GM23248 (cell line): ENCODE measurements at regions not wholly inside any gene's neighbourhood (a gene's known extent, or its start where the extent isn't known, plus 50 kb on each side); places are given as distances from the start of the nearest gene placed in this dataset.
"Not testable (repeated sequence)": the region's sequence is repeated elsewhere in the genome, so short reads cannot be mapped to it uniquely, and the experiment has no call there.

Source experiments
- DNase-seq: peaks from one replicate; pipeline ENCODE4 v3.0.0-alpha.2; 2015
- H2AFZ ChIP-seq: fragments of 200-600 bp; sonication (generic); 2 replicates; pipeline ENCODE4 v1.6.1; 2016; ENCODE audit warnings: antibody characterized with exemption
- H3F3A ChIP-seq: fragments of 200-600 bp; sonication (generic); 2 replicates; pipeline ENCODE4 v1.6.1; 2016; ENCODE audit warnings: mild to moderate bottlenecking, antibody characterized with exemption, mixed run types; ENCODE audit not compliant: insufficient read depth
- H3K27ac ChIP-seq: fragments of 200-600 bp; sonication (generic); 2 replicates; pipeline ENCODE4 v1.5.1; 2016; ENCODE audit warnings: mild to moderate bottlenecking
- H3K27me3 ChIP-seq: fragments of 200-600 bp; sonication (generic); replicated peaks from 2 replicates; pipeline ENCODE4 v1.6.1; 2016; ENCODE audit warnings: mild to moderate bottlenecking; ENCODE audit not compliant: insufficient read depth
- H3K36me3 ChIP-seq: fragments of 200-600 bp; sonication (generic); 2 replicates; pipeline ENCODE4 v1.6.1; 2016; ENCODE audit warnings: low read depth, mild to moderate bottlenecking
- H3K4me1 ChIP-seq: fragments of 200-600 bp; sonication (generic); 2 replicates; pipeline ENCODE4 v1.6.1; 2016; ENCODE audit warnings: mild to moderate bottlenecking; ENCODE audit not compliant: insufficient read depth
- H3K4me2 ChIP-seq: fragments of 200-600 bp; sonication (generic); one replicate; pipeline ENCODE4 v1.6.1; 2016; ENCODE audit warnings: mild to moderate bottlenecking; ENCODE audit not compliant: unreplicated experiment
- H3K4me3 ChIP-seq: fragments of 200-600 bp; sonication (generic); 2 replicates; pipeline ENCODE4 v1.5.1; 2016; ENCODE audit warnings: mild to moderate bottlenecking
- H3K79me2 ChIP-seq: fragments of 200-600 bp; sonication (generic); 2 replicates; pipeline ENCODE4 v1.6.1; 2016; ENCODE audit warnings: mild to moderate bottlenecking; ENCODE audit not compliant: insufficient read depth
- H3K9ac ChIP-seq: fragments of 200-600 bp; sonication (generic); 2 replicates; pipeline ENCODE4 v1.6.1; 2016; ENCODE audit warnings: mild to moderate bottlenecking
- H3K9me2 ChIP-seq: fragments of 200-600 bp; sonication (generic); 2 replicates; pipeline ENCODE4 v1.6.1; 2016; ENCODE audit warnings: mixed run types, mild to moderate bottlenecking, moderate library complexity; ENCODE audit not compliant: insufficient read depth
- H3K9me3 ChIP-seq: fragments of 200-600 bp; sonication (generic); one replicate; pipeline ENCODE4 v1.6.1; 2017; ENCODE audit warnings: low read depth
- H4K20me1 ChIP-seq: fragments of 200-600 bp; sonication (generic); 2 replicates; pipeline ENCODE4 v1.6.0; 2016; ENCODE audit not compliant: insufficient read depth
- EZH2 ChIP-seq: fragments of 200-600 bp; sonication (generic); IDR thresholded peaks from 2 replicates; pipeline ENCODE4 v1.6.1; 2018; ENCODE audit warnings: antibody characterized with exemption, mild to moderate bottlenecking; ENCODE audit not compliant: insufficient read depth, poor library complexity, severe bottlenecking
- EZH2phosphoT487 ChIP-seq: fragments of 200-600 bp; sonication (generic); IDR thresholded peaks from 2 replicates; pipeline ENCODE4 v1.6.1; 2018; ENCODE audit warnings: antibody characterized with exemption, moderate library complexity, mild to moderate bottlenecking, low read depth; ENCODE audit not compliant: insufficient read depth
- WGBS, 2 experiments: methylation state at CpG; one replicate each; pipeline ENCODE4 v1.1.6; 2015 to 2017; ENCODE audit warnings: low lambda C conversion rate in 2 of 2, low coverage in 1 of 2; ENCODE audit errors: missing lambda C conversion rate in 2 of 2; 5-methylcytosine and 5-hydroxymethylcytosine counted together
- in situ Hi-C: fragments of 300-500 bp; cut with MboI; formaldehyde crosslinking; loops from 2 replicates; pipeline ENCODE4 v1.15.0; 2020

DNA sequence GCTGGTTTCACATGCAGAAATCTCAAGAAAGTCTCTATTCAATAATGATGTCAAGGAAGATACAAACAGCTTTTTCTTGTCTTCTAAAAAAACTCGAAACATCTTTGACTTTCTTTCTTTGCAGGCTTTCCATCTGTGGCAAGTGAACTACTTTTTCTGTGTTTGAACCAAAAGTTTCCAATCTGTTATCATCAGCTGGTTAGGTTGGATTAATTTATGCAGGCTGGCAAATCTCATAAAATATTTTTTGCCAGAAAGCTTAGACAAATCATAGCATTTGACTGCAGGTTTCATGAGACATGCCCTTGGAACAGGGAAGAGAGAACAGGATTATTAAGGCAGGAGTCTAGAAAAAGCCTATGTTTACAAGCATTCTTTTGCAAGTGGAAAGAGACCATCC, 86.1 kb upstream of the ARHGAP42 start:
- WGBS, 2 experiments: 9 to 17% methylated on average over 1 of the region's 1 CpG
- DNase-seq: no peak

GRCh38 chr11:100602716-100603115, 84.4 kb upstream of the ARHGAP42 start:
- H3K4me1 ChIP-seq: no peaks in the 10 kb centered on the region
- TF ChIP-seq EZH2: no peak
- TF ChIP-seq EZH2phosphoT487: no peak
- peak; percentile 9 for DNase-seq
- no peak overlapping the region for H3K9ac ChIP-seq
- no peak overlapping the region for H3K27ac ChIP-seq
- H3K9me3 ChIP-seq: no peaks in the 10 kb centered on the region
- no peaks in the 10 kb centered on the region for H3F3A ChIP-seq
- no peaks in the 10 kb centered on the region for H3K79me2 ChIP-seq
- H3K27me3 ChIP-seq: peaks cover 15% of the 10 kb centered on the region; the same call in 1 of the 2 replicates
- no peak overlapping the region for H2AFZ ChIP-seq
- H3K36me3 ChIP-seq: no peaks in the 10 kb centered on the region
- in situ Hi-C loops: no loop called here
- H3K4me3 ChIP-seq: no peak overlapping the region
- H3K9me2 ChIP-seq: no peaks in the 10 kb centered on the region
- H4K20me1 ChIP-seq: no peaks in the 10 kb centered on the region
- no peak overlapping the region for H3K4me2 ChIP-seq

More for the DNA sequence above, 86.1 kb upstream of the ARHGAP42 start:
- H3K4me2 ChIP-seq: no peak overlapping the region
- H3K36me3 ChIP-seq: no peaks in the 10 kb centered on the region
- no peak overlapping the region for H3K9ac ChIP-seq
- no peak overlapping the region for H2AFZ ChIP-seq
- H3F3A ChIP-seq: no peaks in the 10 kb centered on the region
- H3K4me1 ChIP-seq: no peaks in the 10 kb centered on the region
- H4K20me1 ChIP-seq: no peaks in the 10 kb centered on the region
- no peaks in the 10 kb centered on the region; the same call in 1 of the 2 replicates for H3K9me2 ChIP-seq
- H3K9me3 ChIP-seq: no peaks in the 10 kb centered on the region
- in situ Hi-C loops: no loop called here
- H3K79me2 ChIP-seq: no peaks in the 10 kb centered on the region
- peaks cover 15% of the 10 kb centered on the region; the same call in 1 of the 2 replicates for H3K27me3 ChIP-seq
- TF ChIP-seq EZH2 (no peak), EZH2phosphoT487 (no peak)
- H3K4me3 ChIP-seq: no peak overlapping the region
- no peak overlapping the region for H3K27ac ChIP-seq

DNA sequence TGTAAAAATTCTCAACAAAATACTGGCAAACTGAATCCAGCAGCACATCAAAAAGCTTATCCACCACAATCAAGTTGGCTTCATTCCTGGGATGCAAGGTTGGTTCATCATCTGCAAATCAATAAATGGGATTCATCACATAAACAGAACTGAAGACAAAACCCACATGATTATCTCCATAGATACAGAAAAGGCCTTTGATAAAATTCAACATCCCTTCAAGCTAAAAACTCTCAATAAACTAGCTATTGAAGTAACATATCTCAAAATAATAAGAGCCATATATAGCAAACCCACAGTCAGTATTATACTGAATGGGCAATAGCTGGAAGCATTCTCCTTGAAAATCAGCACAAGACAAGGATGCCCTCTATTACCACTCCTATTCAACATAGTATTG, 79.3 kb upstream of the ARHGAP42 start:
- H3K9ac ChIP-seq, H3F3A ChIP-seq, H3K4me3 ChIP-seq, H3K27ac ChIP-seq, DNase-seq, H3K9me3 ChIP-seq, in situ Hi-C loops, H3K4me2 ChIP-seq, H3K27me3 ChIP-seq, H3K36me3 ChIP-seq, H2AFZ ChIP-seq, H3K79me2 ChIP-seq, H4K20me1 ChIP-seq, H3K9me2 ChIP-seq, H3K4me1 ChIP-seq: not testable (repeated sequence)

DNA sequence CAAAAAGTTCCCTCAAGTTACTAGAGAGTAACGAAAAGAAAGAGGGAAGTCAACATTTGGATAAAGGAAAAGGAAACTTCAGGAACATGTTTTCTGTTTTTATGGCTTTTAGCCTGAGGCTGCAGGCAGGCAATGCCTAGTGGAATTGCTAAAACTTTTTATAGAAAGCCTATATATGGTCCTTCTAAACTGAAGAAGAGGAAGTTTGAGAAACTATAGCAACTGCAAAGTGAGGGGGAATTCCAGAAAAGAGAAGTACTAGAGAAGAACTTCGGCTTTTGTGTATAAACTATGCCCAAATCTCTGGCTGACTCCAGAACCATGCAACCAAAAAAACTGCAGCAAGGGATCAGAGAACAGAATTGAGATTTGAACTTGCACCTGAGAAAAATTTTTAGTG, 74.3 kb upstream of the ARHGAP42 start:
- H3K9ac ChIP-seq: no peak overlapping the region
- H3K9me3 ChIP-seq: no peaks in the 10 kb centered on the region
- H3K27ac ChIP-seq: no peak overlapping the region
- in situ Hi-C loops: no loop called here
- no peak for TF ChIP-seq EZH2
- TF ChIP-seq EZH2phosphoT487: no peak
- WGBS, 2 experiments: 24 to 34% methylated on average over 2 of the region's 2 CpGs
- no peak for DNase-seq
- H2AFZ ChIP-seq: no peak overlapping the region
- no peaks in the 10 kb centered on the region for H3K27me3 ChIP-seq
- H3K4me2 ChIP-seq: no peak overlapping the region
- H3K79me2 ChIP-seq: no peaks in the 10 kb centered on the region
- H3K4me1 ChIP-seq: no peaks in the 10 kb centered on the region
- no peaks in the 10 kb centered on the region for H4K20me1 ChIP-seq
- no peaks in the 10 kb centered on the region for H3K9me2 ChIP-seq
- H3K4me3 ChIP-seq: no peak overlapping the region
- no peaks in the 10 kb centered on the region for H3F3A ChIP-seq
- H3K36me3 ChIP-seq: no peaks in the 10 kb centered on the region

- no peak overlapping the region for H3K27ac ChIP-seq
- in situ Hi-C loops: no loop called here
- no peaks in the 10 kb centered on the region for H3K27me3 ChIP-seq
- 0 out of 2 replicates have a peak overlapping the region, but pooled peaks have one; percentile 30 for H2AFZ ChIP-seq
- no peaks in the 10 kb centered on the region for H3F3A ChIP-seq
- H3K9me2 ChIP-seq: no peaks in the 10 kb centered on the region
- H3K4me3 ChIP-seq: no peak overlapping the region
- no peak for TF ChIP-seq EZH2
- no peak for TF ChIP-seq EZH2phosphoT487
- no peaks in the 10 kb centered on the region for H4K20me1 ChIP-seq
- H3K4me2 ChIP-seq: no peak overlapping the region
- no peak for DNase-seq
- H3K4me1 ChIP-seq: peaks cover 7% of the 10 kb centered on the region; the same call in 1 of the 2 replicates
- H3K79me2 ChIP-seq: no peaks in the 10 kb centered on the region
- H3K9me3 ChIP-seq: no peaks in the 10 kb centered on the region
- no peak overlapping the region for H3K9ac ChIP-seq
- H3K36me3 ChIP-seq: no peaks in the 10 kb centered on the region
- WGBS, 2 experiments: 93 to 98% methylated on average over 2 of the region's 2 CpGs
These were observed 68.2 kb upstream of the ARHGAP42 start for GRCh38 chr11:100618914-100619313.
